ENCODE measurements at regions not wholly inside any gene's neighbourhood (a gene's known extent, or its start where the extent isn't known, plus 50 kb on each side); places are given as distances from the start of the nearest gene placed in this dataset.

DNA sequence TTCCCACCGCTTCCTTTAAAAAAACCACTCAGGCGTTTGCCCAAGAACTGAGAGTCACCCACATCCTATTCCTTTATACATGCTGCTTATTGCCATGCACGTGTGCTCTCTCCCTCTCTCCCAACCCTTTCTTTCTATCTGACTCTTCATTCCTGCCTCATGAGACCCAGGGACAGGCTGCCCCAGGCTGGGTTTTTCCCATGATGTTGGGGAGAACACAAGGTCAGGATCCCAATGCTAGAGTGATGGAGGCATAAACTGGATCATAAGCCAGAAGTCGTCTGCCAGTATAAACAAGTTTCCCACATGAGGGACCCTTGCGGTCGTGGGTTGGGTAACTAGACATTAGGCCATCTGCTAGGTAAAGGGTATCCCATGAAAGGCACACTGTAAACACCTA, 64.9 kb downstream of the CD2 start:
- Histone ChIP-seq H2AFZ (ENCODE audit: low read length) (no peak overlapping the region), H3K4me1 (ENCODE audit: insufficient read depth, low read length, severe bottlenecking) (peaks cover 9% of the 10 kb centered on the region), H3K27ac (ENCODE audit: low read depth, low read length, poor library complexity, severe bottlenecking) (no peak overlapping the region), H3K27me3 (ENCODE audit: insufficient read depth, low read length) (no peaks in the 10 kb centered on the region), H3K9ac (ENCODE audit: low read length) (no peak overlapping the region), H3K36me3 (ENCODE audit: insufficient read depth, low read length) (no peaks in the 10 kb centered on the region), H3K9me2 (ENCODE audit: low read depth, low read length) (no peaks in the 10 kb centered on the region), H3F3A (ENCODE audit: insufficient read depth, low read length) (no peaks in the 10 kb centered on the region), H3K4me3 (ENCODE audit: low read depth, low read length, poor library complexity, severe bottlenecking) (no peak overlapping the region), H4K20me1 (ENCODE audit: insufficient read depth, low read length) (no peaks in the 10 kb centered on the region), H3K79me2 (ENCODE audit: insufficient read depth, low read length) (no peaks in the 10 kb centered on the region), H3K4me2 (ENCODE audit: low read length) (no peak overlapping the region), H3K9me3 (ENCODE audit: low read length) (no peaks in the 10 kb centered on the region; the same call in 1 of the 2 replicates)
- no peak for TF ChIP-seq EZH2 (IDR thresholded peaks at IDR 0.05; ENCODE audit: borderline replicate concordance, low read length)

DNA sequence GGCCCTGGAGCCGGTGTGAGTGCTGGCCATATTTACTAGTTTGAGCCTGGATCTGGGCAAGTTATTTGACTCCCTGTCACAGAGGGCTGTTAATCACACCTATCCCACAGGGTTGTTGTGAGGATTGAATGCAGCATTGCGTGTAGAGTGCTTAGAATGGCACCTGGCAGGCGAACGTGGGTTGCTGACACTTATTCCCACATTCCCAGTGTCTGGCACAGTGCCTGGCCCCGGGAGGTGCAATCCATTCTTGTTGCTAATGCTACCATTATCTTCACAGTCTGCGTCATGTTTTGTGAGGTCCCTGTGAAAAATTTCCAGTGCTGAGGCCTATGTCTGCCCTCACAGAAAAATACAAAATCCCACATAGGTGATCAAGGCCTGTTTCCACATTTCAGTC, 66.1 kb downstream of the CD2 start:
- no peaks in the 10 kb centered on the region for H3K36me3 ChIP-seq (ENCODE audit: insufficient read depth, low read length)
- H3F3A ChIP-seq (ENCODE audit: insufficient read depth, low read length): no peaks in the 10 kb centered on the region
- no peaks in the 10 kb centered on the region for H3K79me2 ChIP-seq (ENCODE audit: insufficient read depth, low read length)
- H3K4me1 ChIP-seq (ENCODE audit: insufficient read depth, low read length, severe bottlenecking): peaks cover 9% of the 10 kb centered on the region
- H3K9me2 ChIP-seq (ENCODE audit: low read depth, low read length): no peaks in the 10 kb centered on the region
- H3K4me2 ChIP-seq (ENCODE audit: low read length): no peak overlapping the region
- H3K27ac ChIP-seq (ENCODE audit: low read depth, low read length, poor library complexity, severe bottlenecking): no peak overlapping the region
- no peaks in the 10 kb centered on the region for H3K27me3 ChIP-seq (ENCODE audit: insufficient read depth, low read length)
- no peaks in the 10 kb centered on the region for H3K9me3 ChIP-seq (ENCODE audit: low read length)
- no peak overlapping the region for H3K9ac ChIP-seq (ENCODE audit: low read length)
- no peaks in the 10 kb centered on the region for H4K20me1 ChIP-seq (ENCODE audit: insufficient read depth, low read length)
- no peak overlapping the region for H2AFZ ChIP-seq (ENCODE audit: low read length)
- H3K4me3 ChIP-seq (ENCODE audit: low read depth, low read length, poor library complexity, severe bottlenecking): no peak overlapping the region
- TF ChIP-seq, protein P1, sequence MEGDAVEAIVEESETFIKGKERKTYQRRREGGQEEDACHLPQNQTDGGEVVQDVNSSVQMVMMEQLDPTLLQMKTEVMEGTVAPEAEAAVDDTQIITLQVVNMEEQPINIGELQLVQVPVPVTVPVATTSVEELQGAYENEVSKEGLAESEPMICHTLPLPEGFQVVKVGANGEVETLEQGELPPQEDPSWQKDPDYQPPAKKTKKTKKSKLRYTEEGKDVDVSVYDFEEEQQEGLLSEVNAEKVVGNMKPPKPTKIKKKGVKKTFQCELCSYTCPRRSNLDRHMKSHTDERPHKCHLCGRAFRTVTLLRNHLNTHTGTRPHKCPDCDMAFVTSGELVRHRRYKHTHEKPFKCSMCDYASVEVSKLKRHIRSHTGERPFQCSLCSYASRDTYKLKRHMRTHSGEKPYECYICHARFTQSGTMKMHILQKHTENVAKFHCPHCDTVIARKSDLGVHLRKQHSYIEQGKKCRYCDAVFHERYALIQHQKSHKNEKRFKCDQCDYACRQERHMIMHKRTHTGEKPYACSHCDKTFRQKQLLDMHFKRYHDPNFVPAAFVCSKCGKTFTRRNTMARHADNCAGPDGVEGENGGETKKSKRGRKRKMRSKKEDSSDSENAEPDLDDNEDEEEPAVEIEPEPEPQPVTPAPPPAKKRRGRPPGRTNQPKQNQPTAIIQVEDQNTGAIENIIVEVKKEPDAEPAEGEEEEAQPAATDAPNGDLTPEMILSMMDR (IDR thresholded peaks at IDR 0.05; ENCODE audit: low read length): no peak
- TF ChIP-seq EZH2 (IDR thresholded peaks at IDR 0.05; ENCODE audit: borderline replicate concordance, low read length): no peak

DNA sequence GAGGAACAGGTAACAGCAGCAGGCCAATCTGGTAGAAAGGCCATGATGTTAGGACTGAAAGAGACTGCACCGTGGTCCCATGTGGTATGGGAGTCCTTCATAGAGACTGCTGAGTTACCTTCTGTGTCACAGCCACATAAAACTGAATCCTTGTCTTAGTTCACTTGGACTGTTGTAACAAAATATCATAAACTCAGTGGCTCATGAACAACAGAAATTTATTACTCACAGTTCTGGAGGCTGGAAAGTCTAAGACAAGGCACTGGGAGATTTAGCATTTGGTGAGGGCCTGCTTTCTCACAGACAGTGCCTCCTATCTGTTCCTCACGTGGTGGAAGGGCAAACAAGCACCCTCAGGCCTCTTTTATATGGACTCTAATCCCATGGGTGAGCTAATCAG, 67.5 kb downstream of the CD2 start:
- H3K4me1 ChIP-seq (ENCODE audit: insufficient read depth, low read length, severe bottlenecking): peaks cover under 1% of the 10 kb centered on the region
- no peak overlapping the region for H3K4me3 ChIP-seq (ENCODE audit: low read depth, low read length, poor library complexity, severe bottlenecking)

More for the DNA sequence above, 67.5 kb downstream of the CD2 start:
- no peak for TF ChIP-seq EZH2 (IDR thresholded peaks at IDR 0.05; ENCODE audit: borderline replicate concordance, low read length)
- TF ChIP-seq, protein P1 (IDR thresholded peaks at IDR 0.05; ENCODE audit: low read length): no peak
- Histone ChIP-seq H3K9me3 (ENCODE audit: low read length) (no peaks in the 10 kb centered on the region), H4K20me1 (ENCODE audit: insufficient read depth, low read length) (no peaks in the 10 kb centered on the region), H3K9ac (ENCODE audit: low read length) (no peak overlapping the region), H3K79me2 (ENCODE audit: insufficient read depth, low read length) (no peaks in the 10 kb centered on the region), H3F3A (ENCODE audit: insufficient read depth, low read length) (no peaks in the 10 kb centered on the region), H3K36me3 (ENCODE audit: insufficient read depth, low read length) (no peaks in the 10 kb centered on the region), H3K9me2 (ENCODE audit: low read depth, low read length) (no peaks in the 10 kb centered on the region), H3K27me3 (ENCODE audit: insufficient read depth, low read length) (no peaks in the 10 kb centered on the region), H2AFZ (ENCODE audit: low read length) (no peak overlapping the region), H3K4me2 (ENCODE audit: low read length) (no peak overlapping the region), H3K27ac (ENCODE audit: low read depth, low read length, poor library complexity, severe bottlenecking) (no peak overlapping the region)

Data from OCI-LY1 (cell line).